Astrocyte (in vitro differentiated cells and primary cell): ENCODE measurements at regions not wholly inside any gene's neighbourhood (a gene's known extent, or its start where the extent isn't known, plus 50 kb on each side); places are given as distances from the start of the nearest gene placed in this dataset.

Experiments
- CTCF ChIP-seq: IDR thresholded peaks from 2 replicates; pipeline ENCODE4 v1.5.1; 2011; ENCODE audit warnings: low read depth, mild to moderate bottlenecking, inconsistent platforms, low read length, moderate library complexity; ENCODE audit not compliant: insufficient read depth
- EZH2 ChIP-seq: IDR thresholded peaks from 2 replicates; pipeline ENCODE4 v1.6.1; 2012; ENCODE audit warnings: mild to moderate bottlenecking, low read length, inconsistent platforms; ENCODE audit not compliant: insufficient read depth

GRCh38 chr5:174197929-174198328, 152.4 kb downstream of the NSG2 start:
- TF ChIP-seq EZH2 (no peak), CTCF (no peak)
